ENCODE measurements at regions not wholly inside any gene's neighbourhood (a gene's known extent, or its start where the extent isn't known, plus 50 kb on each side); places are given as distances from the start of the nearest gene placed in this dataset.

DNA sequence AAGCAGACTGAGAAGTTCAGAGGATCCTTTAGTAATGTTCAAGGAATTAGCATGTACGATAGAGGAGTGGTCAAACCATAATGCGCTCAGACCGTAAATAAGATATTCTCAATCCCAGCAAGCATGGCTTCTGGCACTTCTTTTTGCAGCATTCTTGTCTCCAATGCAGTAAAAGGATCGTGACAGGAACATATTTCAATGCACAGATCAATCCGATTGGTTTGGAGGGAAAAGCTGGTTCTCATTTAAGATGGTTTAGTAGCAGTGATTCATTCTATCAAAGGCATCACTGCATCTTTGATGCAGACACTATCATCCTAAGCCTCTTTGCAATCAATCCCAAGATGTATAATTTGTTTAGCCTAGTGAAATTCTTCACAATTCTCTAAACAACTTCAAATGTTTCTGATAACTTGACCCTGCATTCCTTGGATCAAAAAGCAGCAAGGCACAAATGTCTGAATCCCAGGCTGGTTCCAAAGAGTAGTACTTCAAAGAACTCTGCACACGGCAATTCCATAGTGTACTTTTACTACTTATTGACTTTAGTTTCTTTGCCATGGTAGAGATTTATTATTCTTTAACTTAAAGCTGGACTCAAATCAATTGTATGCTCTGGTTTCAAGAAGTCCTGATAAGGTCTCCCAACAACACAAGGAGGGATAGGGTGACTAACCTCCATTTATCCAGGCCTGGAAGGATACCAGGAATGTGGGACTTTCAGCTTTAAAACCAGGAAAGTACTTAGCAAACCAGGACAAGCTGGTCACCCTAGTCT, 96.8 kb upstream of the MDM1 start:
- no peak overlapping the region for H3K27ac ChIP-seq (ENCODE audit: low read length)
- no peak overlapping the region for H2AFZ ChIP-seq (ENCODE audit: low read length)
- no peaks in the 10 kb centered on the region for H3K9me2 ChIP-seq (replicated peaks; ENCODE audit: insufficient read depth, low read length)
- no peak overlapping the region for H3K4me3 ChIP-seq (ENCODE audit: low read length)
- H3K79me2 ChIP-seq (ENCODE audit: low read length) = no peaks in the 10 kb centered on the region
- H3K4me1 ChIP-seq (ENCODE audit: low read length) = no peaks in the 10 kb centered on the region
- no peak for DNase-seq
- H3K9me3 ChIP-seq (ENCODE audit: low read length) = no peaks in the 10 kb centered on the region
- no peaks in the 10 kb centered on the region for H3K36me3 ChIP-seq (ENCODE audit: insufficient read depth, low read length)
- no peak overlapping the region for H3K9ac ChIP-seq (ENCODE audit: low read length)
- H3K27me3 ChIP-seq (ENCODE audit: low read length) = no peaks in the 10 kb centered on the region
- H4K20me1 ChIP-seq (ENCODE audit: insufficient read depth, low read depth, low read length) = no peaks in the 10 kb centered on the region
- H3K4me2 ChIP-seq (ENCODE audit: low read depth, low read length, poor library complexity, severe bottlenecking) = no peak overlapping the region

DNA sequence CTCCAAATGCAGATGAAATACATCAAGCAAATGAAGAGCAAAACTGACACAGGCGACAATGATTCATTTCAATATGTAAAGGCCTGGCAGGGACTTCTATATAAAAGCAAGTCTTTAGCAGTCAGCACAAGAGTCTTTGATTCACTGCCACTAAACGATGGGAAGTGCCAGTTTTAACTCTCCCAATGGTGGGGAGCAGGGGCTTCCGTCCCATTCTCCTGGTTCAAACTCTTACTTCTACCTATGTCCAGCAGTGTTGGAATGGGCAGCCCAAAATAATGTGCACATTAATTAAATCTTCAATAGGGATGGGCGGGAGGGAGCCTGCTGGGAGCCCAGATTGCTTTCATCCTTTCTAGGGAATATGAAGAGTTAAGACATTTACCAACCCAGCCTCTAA, 97.5 kb upstream of the MDM1 start:
- H3K4me3 ChIP-seq (ENCODE audit: low read length) = no peak overlapping the region
- H3K27me3 ChIP-seq (ENCODE audit: low read length) = no peaks in the 10 kb centered on the region
- no peaks in the 10 kb centered on the region for H3K79me2 ChIP-seq (ENCODE audit: low read length)
- no peak overlapping the region for H3K27ac ChIP-seq (ENCODE audit: low read length)
- H3K9me3 ChIP-seq (ENCODE audit: low read length) = no peaks in the 10 kb centered on the region
- no peak overlapping the region for H3K4me2 ChIP-seq (ENCODE audit: low read depth, low read length, poor library complexity, severe bottlenecking)
- H3K36me3 ChIP-seq (ENCODE audit: insufficient read depth, low read length) = no peaks in the 10 kb centered on the region
- no peak overlapping the region for H3K9ac ChIP-seq (ENCODE audit: low read length)
- no peaks in the 10 kb centered on the region for H4K20me1 ChIP-seq (ENCODE audit: insufficient read depth, low read depth, low read length)
- H2AFZ ChIP-seq (ENCODE audit: low read length) = no peak overlapping the region
- DNase-seq = no peak
- no peaks in the 10 kb centered on the region for H3K4me1 ChIP-seq (ENCODE audit: low read length)
- no peaks in the 10 kb centered on the region for H3K9me2 ChIP-seq (replicated peaks; ENCODE audit: insufficient read depth, low read length)

DNA sequence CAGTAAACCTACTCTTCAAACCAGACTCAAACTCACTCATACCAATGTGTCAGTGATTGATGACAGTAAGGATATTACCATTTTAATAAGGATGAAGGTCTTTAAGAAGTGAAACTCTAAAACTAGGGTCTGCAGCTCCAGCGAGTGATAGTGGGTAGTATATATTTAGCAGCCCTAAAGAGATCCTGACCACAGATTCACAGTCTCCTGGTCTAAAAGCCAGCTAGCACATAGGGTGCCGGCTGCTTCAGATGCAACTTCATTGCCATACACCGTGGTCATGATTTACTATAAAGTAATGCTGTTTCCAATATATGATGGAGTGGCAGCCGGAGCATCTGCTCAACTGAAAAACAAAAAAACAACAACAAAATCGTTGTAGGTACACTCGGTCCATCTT, 99.6 kb upstream of the MDM1 start:
- DNase-seq = no peak
- H3K9me2 ChIP-seq (replicated peaks; ENCODE audit: insufficient read depth, low read length) = no peaks in the 10 kb centered on the region
- no peak overlapping the region for H3K27ac ChIP-seq (ENCODE audit: low read length)
- no peaks in the 10 kb centered on the region for H3K4me1 ChIP-seq (ENCODE audit: low read length)
- no peak overlapping the region for H2AFZ ChIP-seq (ENCODE audit: low read length)
- no peaks in the 10 kb centered on the region for H3K36me3 ChIP-seq (ENCODE audit: insufficient read depth, low read length)
- no peaks in the 10 kb centered on the region for H4K20me1 ChIP-seq (ENCODE audit: insufficient read depth, low read depth, low read length)
- no peak overlapping the region for H3K4me3 ChIP-seq (ENCODE audit: low read length)
- no peak overlapping the region for H3K4me2 ChIP-seq (ENCODE audit: low read depth, low read length, poor library complexity, severe bottlenecking)
- no peaks in the 10 kb centered on the region for H3K27me3 ChIP-seq (ENCODE audit: low read length)
- H3K9me3 ChIP-seq (ENCODE audit: low read length) = no peaks in the 10 kb centered on the region
- H3K9ac ChIP-seq (ENCODE audit: low read length) = no peak overlapping the region
- no peaks in the 10 kb centered on the region for H3K79me2 ChIP-seq (ENCODE audit: low read length)

DNA sequence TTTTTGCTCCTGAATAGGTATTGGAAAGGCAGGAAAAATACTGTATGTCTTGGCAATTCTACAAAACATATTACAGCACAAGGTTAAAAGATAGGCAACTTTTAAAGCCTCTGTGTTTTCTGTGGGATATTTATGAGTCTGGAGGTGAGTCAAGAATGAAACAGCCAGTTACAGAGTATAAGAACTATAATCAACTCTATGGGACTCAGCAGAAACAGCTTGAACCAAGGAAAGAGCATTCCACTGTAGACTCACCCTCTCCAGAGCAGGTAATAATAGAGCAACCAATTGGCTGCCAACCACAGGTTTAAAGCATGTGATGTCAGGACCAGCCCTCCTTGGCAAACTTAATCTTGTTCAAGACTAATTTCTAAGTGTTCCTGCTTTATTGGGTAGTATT, 100.5 kb upstream of the MDM1 start:
- Histone ChIP-seq H3K4me1 (ENCODE audit: low read length) (no peaks in the 10 kb centered on the region), H2AFZ (ENCODE audit: low read length) (no peak overlapping the region), H3K9ac (ENCODE audit: low read length) (no peak overlapping the region), H3K36me3 (ENCODE audit: insufficient read depth, low read length) (no peaks in the 10 kb centered on the region), H3K79me2 (ENCODE audit: low read length) (no peaks in the 10 kb centered on the region), H3K4me3 (ENCODE audit: low read length) (no peak overlapping the region), H3K9me2 (replicated peaks; ENCODE audit: insufficient read depth, low read length) (no peaks in the 10 kb centered on the region), H3K27ac (ENCODE audit: low read length) (no peak overlapping the region), H3K27me3 (ENCODE audit: low read length) (no peaks in the 10 kb centered on the region), H3K4me2 (ENCODE audit: low read depth, low read length, poor library complexity, severe bottlenecking) (no peak overlapping the region), H4K20me1 (ENCODE audit: insufficient read depth, low read depth, low read length) (no peaks in the 10 kb centered on the region), H3K9me3 (ENCODE audit: low read length) (no peaks in the 10 kb centered on the region)
- DNase-seq = no peak

DNA sequence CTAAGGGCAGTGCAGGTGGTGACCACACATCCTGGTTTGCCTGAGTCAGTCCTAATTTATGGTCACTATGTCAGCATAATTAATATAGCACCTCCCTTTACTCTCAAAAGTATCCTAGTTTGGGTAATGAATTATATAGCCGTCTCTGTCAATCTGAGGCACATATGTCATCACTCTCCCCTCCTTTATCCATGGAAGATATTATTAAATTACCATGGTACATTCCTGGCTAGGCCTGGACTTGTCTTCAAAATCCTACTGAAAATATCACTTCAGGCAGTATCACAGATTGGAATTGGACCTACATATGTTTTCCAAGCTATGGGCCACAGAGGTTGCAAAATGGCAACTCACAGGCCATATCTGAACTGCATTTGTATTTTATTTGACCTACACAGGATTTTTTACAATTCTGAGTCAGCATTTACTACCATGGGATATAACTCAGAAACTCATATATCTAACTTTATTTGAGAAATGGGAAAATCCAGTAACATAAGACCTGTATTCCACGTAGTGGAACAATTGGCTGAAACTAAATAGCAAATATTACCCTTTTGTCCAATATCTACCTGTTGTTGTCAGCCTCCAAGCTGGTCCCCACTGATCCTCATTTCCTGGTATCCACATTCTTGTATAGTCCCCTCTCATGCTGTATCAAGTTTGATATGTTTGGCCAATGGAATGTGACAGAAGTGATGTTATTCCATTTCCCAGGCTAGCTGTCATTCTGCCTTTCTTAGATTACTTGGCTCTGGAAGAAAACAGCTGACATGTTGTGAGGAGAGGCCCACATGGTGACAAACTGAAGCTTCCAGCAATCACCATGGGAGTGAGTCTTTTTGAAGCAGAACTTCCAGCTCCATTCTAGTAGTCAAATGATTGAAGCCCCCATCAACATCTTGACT, 102.5 kb upstream of the MDM1 start:
- no peaks in the 10 kb centered on the region for H3K9me3 ChIP-seq (ENCODE audit: low read length)
- no peak overlapping the region for H3K9ac ChIP-seq (ENCODE audit: low read length)
- no peaks in the 10 kb centered on the region for H4K20me1 ChIP-seq (ENCODE audit: insufficient read depth, low read depth, low read length)
- H3K79me2 ChIP-seq (ENCODE audit: low read length) = no peaks in the 10 kb centered on the region
- no peaks in the 10 kb centered on the region for H3K4me1 ChIP-seq (ENCODE audit: low read length)
- H3K36me3 ChIP-seq (ENCODE audit: insufficient read depth, low read length) = no peaks in the 10 kb centered on the region
- no peak overlapping the region for H3K4me3 ChIP-seq (ENCODE audit: low read length)
- DNase-seq = no peak
- H2AFZ ChIP-seq (ENCODE audit: low read length) = no peak overlapping the region
- H3K27me3 ChIP-seq (ENCODE audit: low read length) = no peaks in the 10 kb centered on the region
- no peaks in the 10 kb centered on the region for H3K9me2 ChIP-seq (replicated peaks; ENCODE audit: insufficient read depth, low read length)
- H3K27ac ChIP-seq (ENCODE audit: low read length) = no peak overlapping the region
- no peak overlapping the region for H3K4me2 ChIP-seq (ENCODE audit: low read depth, low read length, poor library complexity, severe bottlenecking)

DNA sequence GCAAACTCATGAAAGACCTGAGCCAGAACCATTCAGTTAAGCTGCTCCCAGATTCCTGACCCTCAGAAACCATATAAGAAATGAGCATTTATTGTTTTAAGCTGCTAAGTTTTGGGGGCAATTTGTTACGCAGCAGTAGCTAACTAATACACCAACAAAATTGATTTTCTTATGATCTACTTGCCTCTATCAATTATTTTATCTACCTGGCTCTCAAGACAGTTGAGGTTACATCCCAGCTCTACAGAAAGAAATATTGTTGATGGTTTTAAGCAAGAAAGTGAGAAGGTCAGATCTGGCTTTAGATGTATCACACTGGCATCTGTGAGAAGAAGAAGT, 103.1 kb upstream of the MDM1 start:
- H3K36me3 ChIP-seq (ENCODE audit: insufficient read depth, low read length) = no peaks in the 10 kb centered on the region
- H3K9me2 ChIP-seq (replicated peaks; ENCODE audit: insufficient read depth, low read length) = no peaks in the 10 kb centered on the region
- no peaks in the 10 kb centered on the region for H3K4me1 ChIP-seq (ENCODE audit: low read length)
- H3K9ac ChIP-seq (ENCODE audit: low read length) = no peak overlapping the region
- H3K27ac ChIP-seq (ENCODE audit: low read length) = no peak overlapping the region
- no peak overlapping the region for H3K4me2 ChIP-seq (ENCODE audit: low read depth, low read length, poor library complexity, severe bottlenecking)
- no peaks in the 10 kb centered on the region for H3K9me3 ChIP-seq (ENCODE audit: low read length)
- H2AFZ ChIP-seq (ENCODE audit: low read length) = no peak overlapping the region
- no peaks in the 10 kb centered on the region for H3K79me2 ChIP-seq (ENCODE audit: low read length)
- no peaks in the 10 kb centered on the region for H3K27me3 ChIP-seq (ENCODE audit: low read length)
- no peaks in the 10 kb centered on the region for H4K20me1 ChIP-seq (ENCODE audit: insufficient read depth, low read depth, low read length)
- no peak for DNase-seq
- no peak overlapping the region for H3K4me3 ChIP-seq (ENCODE audit: low read length)

DNA sequence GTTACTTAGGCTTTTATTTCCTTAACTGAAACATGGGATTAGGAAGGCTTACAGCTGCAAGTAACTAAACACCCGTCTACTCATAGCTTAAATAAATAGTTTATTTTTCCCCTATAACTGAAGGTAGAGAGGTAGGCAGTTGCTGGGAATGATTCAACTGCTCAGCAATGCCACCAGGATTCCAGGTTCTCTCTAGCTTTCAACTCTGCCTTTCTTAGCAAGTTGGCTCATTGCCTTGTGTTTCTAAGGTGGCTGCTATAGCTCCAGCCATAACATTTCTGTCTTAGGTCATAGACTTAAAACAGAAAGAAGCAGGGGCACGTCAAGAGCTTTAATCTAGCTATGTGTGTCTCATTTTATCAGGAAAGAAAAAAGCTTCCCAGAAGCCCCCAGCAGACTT, 103.7 kb upstream of the MDM1 start:
- DNase-seq = no peak
- no peaks in the 10 kb centered on the region for H3K79me2 ChIP-seq (ENCODE audit: low read length)
- no peaks in the 10 kb centered on the region for H3K27me3 ChIP-seq (ENCODE audit: low read length)
- H3K4me3 ChIP-seq (ENCODE audit: low read length) = no peak overlapping the region
- no peaks in the 10 kb centered on the region for H3K9me3 ChIP-seq (ENCODE audit: low read length)
- H3K36me3 ChIP-seq (ENCODE audit: insufficient read depth, low read length) = no peaks in the 10 kb centered on the region
- H3K4me2 ChIP-seq (ENCODE audit: low read depth, low read length, poor library complexity, severe bottlenecking) = no peak overlapping the region
- H3K9ac ChIP-seq (ENCODE audit: low read length) = no peak overlapping the region
- no peak overlapping the region for H2AFZ ChIP-seq (ENCODE audit: low read length)
- H3K4me1 ChIP-seq (ENCODE audit: low read length) = no peaks in the 10 kb centered on the region
- no peak overlapping the region for H3K27ac ChIP-seq (ENCODE audit: low read length)
- H3K9me2 ChIP-seq (replicated peaks; ENCODE audit: insufficient read depth, low read length) = no peaks in the 10 kb centered on the region
- no peaks in the 10 kb centered on the region for H4K20me1 ChIP-seq (ENCODE audit: insufficient read depth, low read depth, low read length)

DNA sequence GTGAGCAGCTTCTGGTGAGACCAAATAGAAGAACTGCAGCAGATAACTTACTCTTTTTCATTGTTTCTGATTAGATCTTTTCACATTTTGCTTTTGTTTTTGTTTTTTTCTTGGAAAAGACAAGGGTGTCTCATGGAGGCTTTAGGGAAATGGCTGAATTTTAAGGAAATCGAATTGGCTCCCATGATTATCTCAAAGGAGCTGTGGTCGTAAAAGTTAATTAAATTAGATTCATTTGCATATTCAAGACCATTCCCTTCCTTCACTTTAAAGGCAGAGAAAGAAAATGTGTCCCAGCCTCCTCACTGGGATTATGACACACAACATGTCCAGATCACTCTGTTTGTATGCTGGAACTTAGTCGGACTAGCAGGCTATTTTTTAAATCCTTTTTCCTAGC, 106.4 kb upstream of the MDM1 start:
- no peak overlapping the region for H2AFZ ChIP-seq (ENCODE audit: low read length)

More for the DNA sequence above, 106.4 kb upstream of the MDM1 start:
- no peaks in the 10 kb centered on the region for H3K4me1 ChIP-seq (ENCODE audit: low read length)
- no peaks in the 10 kb centered on the region for H3K9me3 ChIP-seq (ENCODE audit: low read length)
- no peaks in the 10 kb centered on the region for H3K79me2 ChIP-seq (ENCODE audit: low read length)
- no peaks in the 10 kb centered on the region for H3K27me3 ChIP-seq (ENCODE audit: low read length)
- H3K36me3 ChIP-seq (ENCODE audit: insufficient read depth, low read length) = no peaks in the 10 kb centered on the region
- no peak overlapping the region for H3K4me2 ChIP-seq (ENCODE audit: low read depth, low read length, poor library complexity, severe bottlenecking)
- no peak overlapping the region for H3K9ac ChIP-seq (ENCODE audit: low read length)
- H4K20me1 ChIP-seq (ENCODE audit: insufficient read depth, low read depth, low read length) = no peaks in the 10 kb centered on the region
- no peak for DNase-seq
- no peak overlapping the region for H3K27ac ChIP-seq (ENCODE audit: low read length)
- H3K9me2 ChIP-seq (replicated peaks; ENCODE audit: insufficient read depth, low read length) = no peaks in the 10 kb centered on the region
- no peak overlapping the region for H3K4me3 ChIP-seq (ENCODE audit: low read length)
